Dendritic cell treated with granulocyte-macrophage colony-stimulating factor and Interleukin-4, amounts not matched to agents 40 ng/mL and 50 ng/mL, for 4 days (primary cell): ENCODE measurements at regions not wholly inside any gene's neighbourhood (a gene's known extent, or its start where the extent isn't known, plus 50 kb on each side); places are given as distances from the start of the nearest gene placed in this dataset.

ENCODE experiments used
- H3K27ac Mint-ChIP-seq: one replicate; pipeline ENCODE4 v1.8.0; 2022; ENCODE audit warnings: mild to moderate bottlenecking, mixed read lengths
- H3K27me3 Mint-ChIP-seq: one replicate; pipeline ENCODE4 v1.8.0; 2022; ENCODE audit warnings: mild to moderate bottlenecking, mixed read lengths
- H3K36me3 Mint-ChIP-seq: one replicate; pipeline ENCODE4 v1.8.0; 2022; ENCODE audit warnings: low read depth, mixed read lengths
- H3K4me1 Mint-ChIP-seq: one replicate; pipeline ENCODE4 v1.8.0; 2022; ENCODE audit warnings: low read depth, mixed read lengths
- H3K4me3 Mint-ChIP-seq: one replicate; pipeline ENCODE4 v1.8.0; 2022; ENCODE audit warnings: mild to moderate bottlenecking, moderate library complexity, mixed read lengths
- H3K9me3 Mint-ChIP-seq: one replicate; pipeline ENCODE4 v1.8.0; 2022; ENCODE audit warnings: mixed read lengths
- intact Hi-C: fragments of 100-400 bp; cut with micrococcal nuclease; formaldehyde crosslinking; loops from one replicate; pipeline ENCODE4 v1.15.0; 2022

DNA sequence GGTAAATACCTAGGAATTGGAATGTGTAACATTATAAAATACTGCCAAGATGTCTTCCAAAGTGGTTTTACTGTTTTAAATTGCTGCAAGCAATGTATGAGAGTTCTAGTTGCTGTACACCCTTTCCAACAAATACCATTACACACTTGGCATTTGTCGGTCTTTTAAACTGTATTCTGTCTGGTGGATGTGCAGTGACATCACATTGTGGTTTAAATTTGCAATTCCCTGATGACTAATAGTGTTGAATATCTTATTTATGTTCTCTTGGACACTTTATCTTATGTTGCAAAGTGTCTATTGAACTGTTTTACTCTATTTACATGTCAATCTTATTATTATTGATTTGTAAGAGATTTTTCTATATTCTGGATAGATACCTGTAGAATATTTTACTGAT, 561.2 kb upstream of the B3GALT2 start:
- Mint-ChIP-seq H3K4me1 (no peaks in the 10 kb centered on the region), H3K27ac (no peak overlapping the region), H3K36me3 (no peaks in the 10 kb centered on the region), H3K9me3 (no peaks in the 10 kb centered on the region), H3K27me3 (no peaks in the 10 kb centered on the region), H3K4me3 (no peak overlapping the region)
- intact Hi-C loops, result no loop called here

DNA sequence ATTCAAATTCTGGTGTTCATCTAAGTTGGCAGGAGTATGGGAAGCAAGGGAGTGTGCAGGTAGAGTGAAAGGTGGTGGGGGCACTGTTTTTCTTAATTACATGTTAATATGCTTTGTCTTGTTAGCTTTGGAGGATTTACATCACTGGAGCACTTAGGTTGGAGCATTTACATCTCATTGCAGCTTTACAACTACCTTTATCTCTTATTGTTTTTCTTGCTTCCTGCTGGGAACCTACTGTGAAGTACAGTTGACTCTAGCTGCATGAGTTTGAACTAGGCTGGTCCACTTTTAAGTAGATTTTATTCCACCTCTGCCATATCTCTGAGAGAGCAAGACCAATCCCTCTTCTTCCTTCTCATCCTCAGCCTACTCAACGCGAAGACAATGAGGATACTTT, 554.8 kb upstream of the B3GALT2 start:
- Mint-ChIP-seq H3K4me3 (no peak overlapping the region), H3K4me1 (no peaks in the 10 kb centered on the region), H3K36me3 (no peaks in the 10 kb centered on the region), H3K27me3 (no peaks in the 10 kb centered on the region), H3K27ac (no peak overlapping the region), H3K9me3 (no peaks in the 10 kb centered on the region)
- intact Hi-C loops, result no loop called here

DNA sequence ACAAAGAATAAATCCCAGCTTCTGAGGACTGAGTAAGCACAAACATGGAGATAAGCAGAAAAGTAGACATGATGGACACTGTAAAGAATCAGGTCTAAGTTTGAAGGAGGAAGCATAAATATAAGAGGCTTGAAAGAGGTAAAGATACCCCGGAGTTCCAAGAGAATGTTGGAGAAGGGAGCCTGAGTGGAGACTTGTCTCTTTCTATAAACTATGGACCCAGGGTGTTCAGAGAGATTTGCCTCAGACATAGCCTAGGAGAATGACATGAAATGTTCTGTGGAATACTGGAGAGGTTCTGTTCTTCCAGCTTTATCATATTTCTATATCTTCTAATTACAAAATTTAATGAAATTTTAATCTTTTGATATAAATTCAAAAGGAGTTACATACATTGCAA, 554.3 kb upstream of the B3GALT2 start:
- Mint-ChIP-seq H3K36me3 (no peaks in the 10 kb centered on the region), H3K27me3 (no peaks in the 10 kb centered on the region), H3K9me3 (no peaks in the 10 kb centered on the region), H3K4me3 (no peak overlapping the region), H3K27ac (no peak overlapping the region), H3K4me1 (no peaks in the 10 kb centered on the region)
- intact Hi-C loops, result no loop called here

DNA sequence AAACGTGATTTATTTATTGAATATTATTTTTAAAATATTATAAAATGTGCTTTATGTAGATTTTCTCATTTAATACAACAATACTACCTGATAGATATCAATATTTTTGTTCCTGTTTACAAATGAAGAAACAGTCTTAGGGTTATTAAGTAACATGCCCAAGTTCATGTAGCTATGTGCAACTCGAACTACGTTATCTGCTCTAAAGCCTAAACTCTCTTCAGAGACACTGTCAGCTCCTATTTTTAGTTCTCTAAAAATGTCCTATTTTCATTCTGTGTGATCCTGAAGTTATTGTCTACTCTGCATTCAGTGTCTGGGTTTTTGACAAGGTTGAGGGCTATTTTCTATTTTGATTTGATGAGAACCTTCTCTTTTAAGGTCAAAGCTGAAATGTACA, 550.1 kb upstream of the B3GALT2 start:
- no peak overlapping the region for H3K4me3 Mint-ChIP-seq

DNA sequence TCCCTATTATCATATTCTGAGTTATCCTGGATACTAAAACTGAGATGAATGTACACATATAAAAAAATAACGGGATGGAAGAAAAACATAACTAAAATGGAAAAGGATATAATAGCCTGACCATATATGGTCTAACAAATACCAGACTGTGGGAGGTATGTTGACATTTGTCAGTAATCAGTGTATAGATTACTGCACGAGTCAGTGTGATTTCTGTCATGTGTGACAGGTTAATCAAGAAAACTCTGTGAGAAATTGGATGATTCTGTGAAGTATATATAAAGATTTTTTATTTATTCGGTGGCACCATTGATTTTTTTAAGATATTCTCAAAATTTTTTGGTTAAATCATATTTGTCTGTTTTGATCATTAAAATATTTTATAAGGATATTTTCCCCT, 547.3 kb upstream of the B3GALT2 start:
- no peaks in the 10 kb centered on the region for H3K27me3 Mint-ChIP-seq
- no peak overlapping the region for H3K27ac Mint-ChIP-seq
- H3K9me3 Mint-ChIP-seq, result no peaks in the 10 kb centered on the region
- intact Hi-C loops, result no loop called here
- H3K4me1 Mint-ChIP-seq, result no peaks in the 10 kb centered on the region
- H3K36me3 Mint-ChIP-seq, result no peaks in the 10 kb centered on the region
- no peak overlapping the region for H3K4me3 Mint-ChIP-seq

More for the DNA sequence above, 550.1 kb upstream of the B3GALT2 start:
- intact Hi-C loops, result no loop called here
- no peaks in the 10 kb centered on the region for H3K36me3 Mint-ChIP-seq
- no peaks in the 10 kb centered on the region for H3K9me3 Mint-ChIP-seq
- no peak overlapping the region for H3K27ac Mint-ChIP-seq
- H3K27me3 Mint-ChIP-seq, result no peaks in the 10 kb centered on the region
- no peaks in the 10 kb centered on the region for H3K4me1 Mint-ChIP-seq

DNA sequence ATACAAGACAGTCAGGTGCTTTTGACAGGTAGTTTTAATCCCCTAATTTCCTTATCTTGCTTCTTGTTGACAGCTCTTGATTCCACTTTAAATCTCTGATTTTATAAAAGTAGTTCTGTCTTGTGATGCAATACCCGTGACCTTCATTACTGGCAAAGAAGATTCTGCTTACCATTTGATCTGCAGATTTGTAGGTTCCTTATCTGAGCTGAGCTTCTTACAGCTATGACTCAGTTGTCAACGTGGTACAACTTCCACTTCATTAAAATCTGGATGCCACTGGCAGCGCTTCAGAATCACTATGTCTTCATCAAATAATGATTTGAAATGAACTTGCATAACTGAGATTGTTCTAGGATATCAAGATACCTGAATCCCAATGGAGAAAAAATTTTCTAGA, 543.6 kb upstream of the B3GALT2 start:
- Mint-ChIP-seq H3K9me3 (no peaks in the 10 kb centered on the region), H3K36me3 (no peaks in the 10 kb centered on the region), H3K4me3 (no peak overlapping the region), H3K27ac (no peak overlapping the region), H3K27me3 (no peaks in the 10 kb centered on the region), H3K4me1 (no peaks in the 10 kb centered on the region)
- intact Hi-C loops, result no loop called here

DNA sequence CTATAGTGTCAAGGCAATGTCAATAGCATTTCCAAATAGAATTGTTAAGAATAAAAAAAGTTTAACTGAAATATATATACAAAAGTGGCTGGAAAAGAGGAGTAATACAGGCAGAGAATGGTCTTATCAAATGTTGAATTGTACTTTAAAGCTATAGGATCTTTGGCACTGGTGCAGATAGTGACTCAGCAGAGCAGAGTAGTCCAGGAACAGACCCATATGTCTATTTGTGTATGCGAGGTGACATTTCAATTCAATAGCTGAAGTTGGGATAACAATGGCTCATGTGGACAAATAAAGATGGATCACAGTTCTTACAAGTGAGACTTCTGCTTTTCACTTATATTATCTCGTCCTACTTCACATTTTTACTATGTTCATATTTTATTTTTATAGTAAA, 543.0 kb upstream of the B3GALT2 start:
- H3K27me3 Mint-ChIP-seq, result no peaks in the 10 kb centered on the region
- H3K4me3 Mint-ChIP-seq, result no peak overlapping the region
- no peak overlapping the region for H3K27ac Mint-ChIP-seq
- H3K4me1 Mint-ChIP-seq, result no peaks in the 10 kb centered on the region
- intact Hi-C loops, result no loop called here
- no peaks in the 10 kb centered on the region for H3K36me3 Mint-ChIP-seq
- H3K9me3 Mint-ChIP-seq, result no peaks in the 10 kb centered on the region

DNA sequence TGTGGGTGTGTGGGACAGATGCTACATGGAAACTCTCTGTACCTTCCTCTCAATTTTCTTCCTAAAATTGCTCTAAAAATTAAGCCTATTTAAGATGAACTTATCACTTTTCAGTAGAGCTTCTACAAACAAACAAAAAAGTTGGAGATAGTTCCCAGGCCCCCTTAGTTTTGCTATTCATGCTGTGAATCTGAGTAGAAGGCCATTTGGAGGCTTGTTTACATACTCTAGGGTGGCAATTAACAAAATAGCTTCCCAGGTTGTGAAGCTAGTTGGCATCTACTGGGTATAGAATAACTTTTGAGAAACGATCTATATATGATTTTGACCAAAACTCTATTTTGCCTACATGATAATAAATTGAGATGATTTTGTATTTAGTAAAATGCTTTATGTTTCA, 541.4 kb upstream of the B3GALT2 start:
- intact Hi-C loops, result no loop called here
- Mint-ChIP-seq H3K4me1 (no peaks in the 10 kb centered on the region), H3K27ac (no peak overlapping the region), H3K27me3 (no peaks in the 10 kb centered on the region), H3K36me3 (no peaks in the 10 kb centered on the region), H3K4me3 (no peak overlapping the region), H3K9me3 (no peaks in the 10 kb centered on the region)

DNA sequence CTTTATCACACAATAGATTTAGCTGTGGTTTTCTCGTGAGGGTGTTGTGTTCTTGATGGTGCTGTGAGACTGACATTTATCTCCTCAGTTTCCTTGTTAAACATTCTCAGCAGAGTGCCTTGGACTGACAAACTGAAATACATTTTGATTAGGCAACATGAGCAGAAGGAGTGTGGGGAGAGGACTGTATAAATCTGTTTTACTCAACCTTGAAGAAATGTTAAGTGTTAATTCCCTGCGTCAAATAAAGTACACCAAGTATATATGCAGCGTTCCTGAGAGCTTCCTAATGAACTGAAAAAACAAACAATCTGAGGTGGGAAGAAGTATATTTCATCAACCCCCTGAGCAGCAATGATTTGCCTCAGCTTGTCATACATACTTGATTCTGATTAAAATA, 540.3 kb upstream of the B3GALT2 start:
- Mint-ChIP-seq H3K27ac (no peak overlapping the region), H3K4me1 (no peaks in the 10 kb centered on the region), H3K27me3 (no peaks in the 10 kb centered on the region), H3K36me3 (no peaks in the 10 kb centered on the region), H3K4me3 (no peak overlapping the region), H3K9me3 (no peaks in the 10 kb centered on the region)
- intact Hi-C loops, result no loop called here

DNA sequence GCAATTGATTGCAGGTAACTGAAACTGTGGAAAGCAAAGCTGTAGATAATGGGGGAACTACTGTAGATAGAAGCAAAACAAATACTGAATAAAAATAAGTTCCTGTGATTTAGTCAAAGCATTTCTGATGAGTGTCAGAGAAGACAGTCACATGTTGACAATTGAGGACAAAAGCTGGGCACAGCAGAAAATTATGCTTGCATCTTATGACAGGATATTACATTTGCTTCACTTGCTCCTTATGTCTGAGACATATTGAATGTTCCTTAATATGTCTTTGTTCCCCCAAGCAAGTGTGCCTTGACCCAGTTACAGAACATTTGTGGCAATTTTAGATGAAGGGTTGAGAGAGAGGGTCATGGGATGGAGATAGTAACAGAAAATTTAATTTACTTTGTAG, 526.0 kb upstream of the B3GALT2 start:
- H3K27me3 Mint-ChIP-seq, result no peaks in the 10 kb centered on the region
- H3K27ac Mint-ChIP-seq, result no peak overlapping the region
- intact Hi-C loops, result no loop called here

DNA sequence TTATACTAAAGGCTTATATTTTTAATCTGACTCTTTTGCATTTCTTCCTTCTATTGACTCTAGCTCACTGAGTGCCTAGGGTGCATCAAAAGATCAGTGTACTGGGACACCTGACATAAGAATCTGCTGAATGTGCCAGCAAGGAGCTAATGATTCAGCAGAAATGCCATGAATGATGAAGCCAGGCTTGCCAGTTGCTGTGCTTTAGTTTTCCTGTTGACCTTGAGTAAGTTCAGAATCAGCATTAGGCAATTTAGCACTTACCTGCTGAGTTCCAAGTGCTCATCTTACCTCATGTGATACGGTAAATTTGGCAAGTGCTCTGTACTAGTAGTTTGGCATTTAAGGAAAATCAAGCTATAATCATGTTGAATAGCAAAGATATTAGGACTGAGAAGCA, 523.2 kb upstream of the B3GALT2 start:
- no peak overlapping the region for H3K27ac Mint-ChIP-seq
- H3K9me3 Mint-ChIP-seq, result peaks cover 10% of the 10 kb centered on the region
- no peaks in the 10 kb centered on the region for H3K27me3 Mint-ChIP-seq
- no peaks in the 10 kb centered on the region for H3K4me1 Mint-ChIP-seq
- intact Hi-C loops, result no loop called here
- H3K4me3 Mint-ChIP-seq, result no peak overlapping the region
- H3K36me3 Mint-ChIP-seq, result no peaks in the 10 kb centered on the region

More for the DNA sequence above, 526.0 kb upstream of the B3GALT2 start:
- Mint-ChIP-seq H3K4me3 (no peak overlapping the region), H3K9me3 (peaks cover 6% of the 10 kb centered on the region), H3K4me1 (no peaks in the 10 kb centered on the region), H3K36me3 (no peaks in the 10 kb centered on the region)

DNA sequence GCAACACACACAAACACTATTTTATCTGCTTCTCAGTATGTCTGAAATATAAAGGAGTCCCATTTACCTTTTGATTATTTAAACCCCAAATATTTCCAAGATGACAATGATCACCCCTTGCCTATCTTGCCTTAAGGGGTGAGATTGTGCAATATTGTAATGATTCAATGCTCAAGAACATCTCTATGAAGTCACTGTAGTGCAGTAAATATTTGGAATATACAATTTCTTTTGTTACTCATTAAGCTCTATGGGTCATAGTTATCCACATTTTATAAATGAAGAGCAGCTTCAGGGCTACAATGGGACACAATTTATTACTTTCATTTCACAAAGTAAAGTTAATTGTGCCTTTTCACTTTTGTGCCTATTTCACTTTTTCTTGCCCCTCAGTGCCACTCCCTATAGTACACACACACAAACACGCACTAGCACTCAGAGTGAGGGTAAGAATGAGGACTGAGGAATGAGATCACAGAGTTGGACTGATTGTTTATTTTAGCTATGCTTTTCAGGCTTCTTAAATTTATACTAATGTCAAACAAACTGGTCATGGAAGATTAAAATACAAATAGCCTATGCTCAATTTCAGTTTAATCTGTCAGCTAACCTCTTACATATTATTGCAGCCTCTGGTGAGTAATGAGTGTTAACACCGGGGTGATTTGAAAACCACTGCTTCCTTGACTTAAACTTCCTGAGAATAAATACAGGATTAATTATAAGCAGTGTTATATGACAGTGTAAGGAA, 521.0 kb upstream of the B3GALT2 start:
- Mint-ChIP-seq H3K4me1 (no peaks in the 10 kb centered on the region), H3K9me3 (peaks cover 10% of the 10 kb centered on the region), H3K27me3 (no peaks in the 10 kb centered on the region), H3K4me3 (no peak overlapping the region), H3K36me3 (no peaks in the 10 kb centered on the region), H3K27ac (no peak overlapping the region)
- intact Hi-C loops, result no loop called here

DNA sequence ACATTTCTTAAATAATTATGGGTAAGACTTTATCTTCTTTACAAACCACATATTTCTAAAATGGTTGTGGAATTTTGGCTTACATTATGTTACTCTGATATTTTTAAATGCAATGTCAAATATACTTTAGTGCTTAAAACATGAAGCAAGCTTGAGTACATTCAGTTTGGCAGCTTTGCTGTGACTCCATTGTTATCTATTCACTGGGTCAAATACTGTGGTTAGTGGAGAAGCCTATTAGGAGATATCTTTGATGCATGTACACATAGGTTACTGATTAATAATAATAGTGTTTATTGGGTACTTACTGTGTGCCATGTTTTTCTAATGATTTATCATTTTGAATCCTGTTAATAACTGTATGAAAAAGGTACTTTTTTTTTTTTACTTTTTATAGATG, 520.4 kb upstream of the B3GALT2 start:
- H3K27ac Mint-ChIP-seq, result no peak overlapping the region
- intact Hi-C loops, result no loop called here
- H3K4me1 Mint-ChIP-seq, result no peaks in the 10 kb centered on the region
- peaks cover 10% of the 10 kb centered on the region for H3K9me3 Mint-ChIP-seq
- no peaks in the 10 kb centered on the region for H3K36me3 Mint-ChIP-seq
- no peaks in the 10 kb centered on the region for H3K27me3 Mint-ChIP-seq
- no peak overlapping the region for H3K4me3 Mint-ChIP-seq

DNA sequence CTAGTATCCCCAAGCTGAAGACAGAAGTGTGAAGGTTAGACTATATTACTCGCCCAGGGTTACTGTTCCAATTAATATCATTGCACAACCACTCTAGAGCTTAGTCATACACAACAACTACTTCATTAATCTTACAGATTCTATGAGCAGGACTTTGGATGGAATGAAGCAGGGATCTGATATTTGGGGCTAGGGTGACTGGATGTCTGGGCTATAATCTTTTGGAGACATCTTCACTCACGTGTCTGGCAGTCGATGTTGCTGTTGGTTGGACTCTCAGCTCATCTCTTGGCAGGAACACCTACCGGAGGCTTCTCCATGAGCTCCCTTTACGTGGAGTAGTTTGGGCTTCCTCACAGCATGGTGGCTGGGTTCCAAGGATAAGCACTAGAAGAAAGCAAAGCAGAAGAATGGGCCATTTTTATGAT, 519.2 kb upstream of the B3GALT2 start:
- Mint-ChIP-seq H3K9me3 (peaks cover 10% of the 10 kb centered on the region), H3K27ac (no peak overlapping the region), H3K4me1 (no peaks in the 10 kb centered on the region), H3K4me3 (no peak overlapping the region), H3K27me3 (no peaks in the 10 kb centered on the region), H3K36me3 (no peaks in the 10 kb centered on the region)
- intact Hi-C loops, result no loop called here

DNA sequence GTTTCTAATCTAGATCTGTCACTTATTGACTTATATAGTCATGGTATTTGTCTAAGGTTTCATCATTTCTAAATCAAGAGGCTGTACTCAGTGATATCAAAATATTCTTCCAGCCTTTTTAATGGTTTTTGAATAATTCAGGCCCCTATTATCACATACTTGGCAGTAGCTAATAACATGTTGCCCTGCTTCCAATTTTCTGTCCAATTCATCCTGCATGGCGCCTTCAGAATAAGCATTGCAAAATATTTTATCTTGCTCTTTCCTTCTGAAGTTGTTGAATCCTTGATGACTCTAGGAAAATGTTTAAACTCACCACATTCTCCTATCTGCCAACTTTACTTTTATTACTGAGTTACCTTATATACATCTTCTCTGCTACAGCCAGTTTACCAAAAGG, 517.2 kb upstream of the B3GALT2 start:
- Mint-ChIP-seq H3K36me3 (no peaks in the 10 kb centered on the region), H3K4me1 (no peaks in the 10 kb centered on the region), H3K27me3 (no peaks in the 10 kb centered on the region), H3K4me3 (no peak overlapping the region), H3K9me3 (peaks cover 10% of the 10 kb centered on the region), H3K27ac (no peak overlapping the region)
- intact Hi-C loops, result no loop called here
